VCaP (cell line): ENCODE measurements at regions not wholly inside any gene's neighbourhood (a gene's known extent, or its start where the extent isn't known, plus 50 kb on each side); places are given as distances from the start of the nearest gene placed in this dataset.
A peak's percentile ranks its signal among the peaks of the same experiment; 100 is the strongest.

Experiments
- H3K27ac ChIP-seq: fragments of 450-650 bp; 2 replicates; pipeline ENCODE4 v1.5.1; 2017
- CTCF ChIP-seq: fragments of 450-650 bp; conservative IDR thresholded peaks from 2 replicates; pipeline ENCODE4 v1.5.1; 2017; ENCODE audit warnings: mild to moderate bottlenecking, moderate library complexity

- TF ChIP-seq CTCF, result no peak
- H3K27ac ChIP-seq, result no peak overlapping the region
Measured at GRCh38 chr1:243924588-243925349, 74.7 kb upstream of the AKT3 start.

GRCh38 chr1:243924188-243924587 is 74.1 kb upstream of the AKT3 start:
- no peak for TF ChIP-seq CTCF

GRCh38 chr1:243923292-243924171 is 73.5 kb upstream of the AKT3 start:
- no peak overlapping the region for H3K27ac ChIP-seq
- TF ChIP-seq CTCF, result no peak

More at GRCh38 chr1:243924188-243924587, 74.1 kb upstream of the AKT3 start:
- H3K27ac ChIP-seq, result no peak overlapping the region

- H3K27ac ChIP-seq, result no peak overlapping the region
- no peak for TF ChIP-seq CTCF
Measured at GRCh38 chr1:243921111-243921510, 71.1 kb upstream of the AKT3 start.

GRCh38 chr1:243917863-243918565 is 68.0 kb upstream of the AKT3 start:
- TF ChIP-seq CTCF, result no peak; the same call in 1 of the 2 replicates
- peak overlapping the region; percentile 70 for H3K27ac ChIP-seq

- 0 out of 2 replicates have a peak, but pooled peaks have one; percentile 7 for TF ChIP-seq CTCF
- H3K27ac ChIP-seq, result peak overlapping the region; percentile 70
Measured at GRCh38 chr1:243917177-243917862, 67.3 kb upstream of the AKT3 start.
